NCI-H2196 treated with DMSO at 0.1 percent for 48 hours (cell line): ENCODE measurements at regions not wholly inside any gene's neighbourhood (a gene's known extent, or its start where the extent isn't known, plus 50 kb on each side); places are given as distances from the start of the nearest gene placed in this dataset.

Experiments
- DNase-seq: peaks from one replicate; lab custom pipeline; 2025; ENCODE audit not compliant: unreplicated experiment; lab: John Stamatoyannopoulos, UW

DNA sequence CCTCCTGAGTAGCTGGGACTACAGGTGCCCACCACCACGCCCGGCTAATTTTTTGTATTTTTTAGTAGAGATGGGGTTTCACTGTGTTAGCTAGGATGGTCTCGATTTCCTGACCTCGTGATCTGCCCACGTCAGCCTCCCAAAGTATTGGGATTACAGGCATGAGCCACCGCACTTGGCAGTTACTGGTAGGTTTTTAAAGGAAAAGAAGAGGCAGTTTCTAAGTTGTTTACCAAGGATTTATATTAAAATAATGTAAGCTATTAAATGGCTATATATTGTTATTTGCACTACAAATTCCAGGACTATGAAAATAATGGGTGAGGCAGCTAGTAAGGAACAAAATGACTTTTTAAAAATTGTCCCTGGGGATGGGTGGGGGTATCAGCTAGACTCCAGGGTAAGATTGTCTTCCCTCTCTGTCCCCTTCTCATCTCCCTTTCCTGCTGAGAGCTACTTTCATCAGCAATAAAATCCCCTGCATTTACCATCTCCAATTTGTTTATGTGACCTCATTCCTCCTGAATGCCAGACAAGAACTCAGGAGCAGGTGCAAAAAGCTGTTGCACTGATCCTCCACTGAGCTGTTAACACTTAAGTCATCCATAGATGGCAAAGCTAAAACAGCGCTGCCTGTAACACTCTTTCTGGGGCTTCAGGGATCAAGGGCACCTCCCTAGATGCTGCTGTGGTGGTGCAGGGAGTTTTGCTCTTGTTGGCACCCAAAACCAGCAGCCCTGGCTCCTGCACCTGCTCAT is 165.2 kb downstream of the ZPLD1 start:
- DNase-seq: no peak

DNA sequence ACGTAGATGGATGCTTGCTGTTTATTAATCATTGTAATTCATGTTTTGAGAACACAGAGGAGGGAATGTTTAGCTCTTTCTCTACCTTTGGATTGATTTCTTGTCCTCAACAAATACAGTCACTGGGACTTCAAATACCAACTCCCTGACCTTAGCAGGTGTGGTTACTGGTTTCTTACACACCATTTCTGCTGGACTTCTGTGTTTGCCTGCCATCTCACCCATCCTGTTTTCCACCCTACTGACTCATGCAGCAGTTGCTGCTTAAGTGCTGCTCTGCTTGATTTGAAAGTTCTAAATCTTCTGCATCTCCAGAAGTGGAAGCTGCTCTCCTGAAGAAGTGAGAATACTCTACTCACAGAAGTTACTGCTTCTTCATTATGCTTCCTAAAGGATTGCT is 170.3 kb downstream of the ZPLD1 start:
- DNase-seq: no peak

DNA sequence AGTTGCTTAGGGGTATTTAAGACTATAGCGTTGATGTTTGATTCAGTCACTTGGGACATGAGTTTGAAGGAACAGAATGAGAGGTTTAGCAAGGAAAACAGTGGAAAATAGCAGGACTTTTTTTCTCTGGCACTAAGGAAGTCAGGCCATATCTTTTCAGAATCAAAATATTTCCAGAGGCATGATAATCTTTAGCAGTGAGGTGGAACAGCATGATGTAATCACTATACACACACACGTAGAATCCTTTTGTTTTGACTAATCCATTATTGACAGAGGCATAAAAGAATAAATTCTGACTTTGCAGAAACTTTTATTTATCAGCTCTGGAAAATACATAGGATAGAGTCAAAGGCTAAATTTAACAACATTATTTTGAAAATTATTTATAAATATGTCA is 174.1 kb downstream of the ZPLD1 start:
- no peak for DNase-seq

DNA sequence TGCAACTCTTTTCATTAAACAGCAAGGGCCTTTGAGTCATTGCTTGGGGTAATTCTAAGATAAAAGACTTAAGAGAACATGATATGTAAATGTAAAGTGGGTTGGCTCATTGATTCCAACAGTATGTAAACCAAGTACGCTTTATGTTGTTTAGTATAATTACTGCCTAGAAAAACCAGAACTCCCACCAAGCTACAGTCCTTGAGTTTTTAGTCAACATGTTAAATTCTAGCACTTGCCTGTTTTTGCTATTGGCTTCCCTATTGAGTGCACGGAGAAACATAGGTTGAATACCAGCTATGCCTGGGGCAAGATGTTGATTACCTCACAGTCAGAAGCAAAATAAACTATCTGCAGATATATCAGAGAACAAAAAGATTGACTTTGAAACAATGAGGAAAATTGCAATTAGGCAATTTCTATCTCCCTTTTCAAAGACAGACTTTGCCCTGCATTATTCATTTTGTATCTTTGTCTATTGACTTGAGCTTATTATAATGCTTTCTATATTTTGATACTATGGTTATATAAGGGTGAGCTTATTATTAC is 179.3 kb downstream of the ZPLD1 start:
- DNase-seq: no peak

DNA sequence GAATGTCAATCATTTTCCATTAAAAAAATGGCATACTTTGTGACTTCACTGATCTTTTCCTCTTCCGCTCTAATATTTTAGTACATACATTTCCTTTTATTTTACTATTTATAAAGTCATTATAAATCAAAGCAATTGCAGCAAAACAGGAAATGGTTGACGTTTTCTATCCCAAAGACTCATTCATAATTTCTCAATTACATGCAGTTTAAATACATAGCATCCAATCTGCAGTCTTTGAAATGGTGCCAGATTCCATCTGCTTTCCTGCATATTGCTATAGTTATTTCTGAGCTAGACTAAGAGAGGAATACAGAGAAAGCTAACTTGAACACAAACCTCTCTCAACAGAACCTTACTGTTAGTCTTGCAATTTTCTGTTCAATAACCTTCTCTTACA is 179.8 kb downstream of the ZPLD1 start:
- DNase-seq: no peak

DNA sequence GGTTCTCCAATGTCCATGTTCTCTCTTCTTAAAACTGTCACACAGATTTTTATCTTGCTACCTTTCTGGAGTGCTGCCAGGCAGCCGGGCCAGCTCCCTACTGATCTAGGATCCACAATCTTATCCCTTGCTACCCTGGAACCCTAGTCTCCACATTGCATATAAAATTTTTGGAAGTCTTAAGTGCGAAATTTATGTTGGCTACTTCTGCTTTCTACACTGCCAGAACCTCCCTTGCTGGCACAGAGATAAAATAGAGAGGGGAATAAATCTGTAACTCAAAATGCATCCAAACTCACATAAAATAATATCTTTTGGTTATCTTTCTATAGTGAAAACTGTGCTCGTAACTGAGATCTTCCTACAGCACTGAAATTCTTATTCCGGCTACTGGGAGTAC is 182.6 kb downstream of the ZPLD1 start:
- DNase-seq: no peak

DNA sequence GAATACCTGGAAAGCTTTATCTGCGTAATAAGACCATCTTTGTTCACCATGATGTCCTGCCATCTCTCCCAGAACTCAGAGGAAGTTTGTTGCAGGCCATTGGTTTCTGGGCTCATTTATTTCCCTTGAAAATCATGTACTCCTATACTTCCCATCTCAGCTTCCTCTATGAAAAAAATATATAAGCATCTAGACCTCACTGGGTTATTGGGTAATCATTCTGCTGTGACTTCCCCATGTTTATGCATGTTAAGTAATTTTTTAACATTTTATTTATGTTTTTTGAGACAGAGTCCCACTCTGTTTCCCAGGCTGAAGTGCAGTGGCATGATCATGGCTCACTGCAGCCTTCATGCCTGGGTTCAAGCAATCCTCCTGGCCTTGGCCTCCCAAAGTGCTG is 184.5 kb downstream of the ZPLD1 start:
- DNase-seq: no peak

DNA sequence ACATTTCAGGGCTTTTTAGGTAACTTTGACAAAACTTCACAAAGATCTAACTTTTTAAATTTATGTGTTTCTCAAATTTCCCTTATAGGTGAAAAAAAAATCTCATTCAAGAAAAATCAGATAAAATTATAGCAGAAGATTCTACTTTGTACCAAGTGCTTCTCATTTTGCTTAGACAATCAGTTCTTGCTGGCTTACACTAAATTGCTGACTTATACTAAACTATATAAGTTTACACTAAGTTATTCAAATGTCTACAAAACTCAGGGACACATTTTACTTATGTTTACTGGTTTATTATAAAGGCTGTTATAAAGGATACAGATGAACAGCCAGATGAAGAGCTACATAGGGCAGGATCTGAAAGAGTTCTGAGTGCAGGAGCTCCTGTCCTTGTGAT is 195.1 kb downstream of the ZPLD1 start:
- no peak for DNase-seq

DNA sequence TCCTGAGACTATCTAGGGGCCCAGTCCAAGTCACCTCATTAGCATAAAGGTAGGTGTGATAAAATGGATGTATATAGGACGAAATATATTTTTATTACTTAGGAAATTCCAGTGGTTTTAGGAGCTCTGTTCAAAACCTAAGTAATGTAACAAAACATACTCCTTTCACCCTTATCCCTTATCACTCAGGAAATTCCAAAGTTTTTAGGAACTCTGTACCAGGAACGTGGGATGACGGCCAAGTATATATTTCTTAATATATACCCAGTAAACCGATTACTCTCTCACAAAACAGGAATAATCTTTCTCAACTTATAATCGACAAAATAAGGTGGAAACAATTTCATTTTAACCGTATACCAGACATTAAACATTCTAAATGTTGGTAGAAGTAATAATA is 195.7 kb downstream of the ZPLD1 start:
- no peak for DNase-seq

DNA sequence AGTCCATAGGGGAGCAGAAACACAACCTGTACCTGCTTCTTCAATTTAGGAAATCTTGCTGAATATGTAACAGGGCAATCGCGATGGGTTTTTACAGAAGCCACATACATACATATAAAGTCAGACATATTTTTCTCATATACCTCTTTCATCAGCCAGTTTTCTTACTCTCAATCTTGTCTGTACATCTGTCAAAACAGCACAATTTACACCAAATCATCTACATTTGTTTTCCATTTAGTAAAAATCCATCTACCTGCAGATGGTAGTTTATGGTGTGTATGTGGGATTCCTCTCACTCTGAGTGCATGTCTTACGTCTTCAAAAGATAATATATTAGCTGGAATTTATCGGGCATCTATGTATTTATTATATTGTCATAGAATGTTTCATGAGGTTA is 208.7 kb downstream of the ZPLD1 start:
- DNase-seq: no peak

DNA sequence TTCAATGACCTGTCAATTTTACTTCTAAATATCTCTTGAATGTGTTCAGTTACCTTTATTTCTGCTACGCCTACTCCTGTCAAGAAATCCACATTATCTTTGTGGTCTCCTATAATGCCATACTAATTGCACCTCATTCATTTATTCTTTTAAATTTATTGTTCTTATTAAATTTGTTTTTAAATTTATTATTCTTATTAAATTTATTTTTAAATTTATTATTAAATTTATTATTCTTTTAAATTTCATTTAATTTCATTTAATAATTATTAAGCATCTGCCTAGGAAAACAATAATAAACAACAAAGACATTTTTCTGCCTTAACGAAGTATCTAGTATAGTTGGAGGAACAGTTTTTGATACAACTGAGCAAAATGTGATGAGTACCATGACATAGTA is 211.7 kb downstream of the ZPLD1 start:
- no peak for DNase-seq

DNA sequence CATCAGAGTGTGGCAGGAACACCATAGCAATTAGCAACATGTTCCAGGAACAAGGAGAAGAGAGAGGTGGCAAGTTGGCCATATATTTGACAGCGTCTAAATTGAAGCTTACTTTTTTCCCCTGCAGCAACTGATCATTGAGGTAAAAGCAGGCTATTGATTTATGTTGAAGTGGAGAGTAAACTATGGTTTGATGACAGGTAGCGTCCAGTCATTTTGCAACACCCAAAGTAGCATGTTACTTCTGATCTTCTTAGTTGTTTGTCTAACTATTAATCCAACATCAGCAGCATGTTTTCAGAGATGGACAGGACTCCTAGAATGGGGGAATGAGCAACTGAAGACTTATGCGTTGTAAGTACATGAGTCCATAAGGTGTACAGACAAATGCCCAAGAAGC is 225.8 kb downstream of the ZPLD1 start:
- no peak for DNase-seq

DNA sequence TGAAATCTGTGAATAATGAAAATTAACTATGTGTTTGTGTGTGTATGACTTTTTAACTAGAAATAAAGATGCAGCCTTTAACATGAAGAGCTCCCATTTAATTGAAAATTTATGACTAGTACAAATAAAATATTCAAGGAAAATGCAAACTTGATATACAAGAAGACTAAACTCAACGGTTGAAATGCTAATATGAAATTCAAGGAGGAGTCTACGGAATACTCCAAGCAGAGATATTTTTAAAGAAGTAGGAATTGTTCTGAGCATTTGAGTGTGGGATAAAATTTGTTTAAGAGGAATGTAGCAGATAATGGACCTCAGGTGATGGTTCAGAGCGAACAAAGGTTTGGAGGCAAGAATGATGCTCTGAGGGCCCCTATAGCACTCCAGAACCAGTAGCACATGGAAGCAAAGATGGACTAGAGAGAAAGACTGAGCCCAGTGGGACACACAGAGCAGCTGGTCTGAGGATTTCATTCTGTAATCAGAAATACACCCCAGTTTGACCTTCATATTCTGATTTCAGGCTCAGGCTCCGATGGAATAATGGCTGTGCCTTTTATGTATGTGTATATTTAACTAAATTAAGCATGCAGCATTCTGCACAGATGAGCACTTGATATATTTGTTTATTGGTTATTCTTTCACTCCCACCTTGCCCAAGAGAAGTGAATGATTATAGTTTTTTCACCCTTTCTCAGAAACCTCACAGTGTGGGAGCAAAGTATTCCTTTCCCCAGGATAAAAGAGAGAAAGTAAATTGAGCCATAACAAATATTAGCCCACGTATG is 227.1 kb downstream of the ZPLD1 start:
- no peak for DNase-seq

DNA sequence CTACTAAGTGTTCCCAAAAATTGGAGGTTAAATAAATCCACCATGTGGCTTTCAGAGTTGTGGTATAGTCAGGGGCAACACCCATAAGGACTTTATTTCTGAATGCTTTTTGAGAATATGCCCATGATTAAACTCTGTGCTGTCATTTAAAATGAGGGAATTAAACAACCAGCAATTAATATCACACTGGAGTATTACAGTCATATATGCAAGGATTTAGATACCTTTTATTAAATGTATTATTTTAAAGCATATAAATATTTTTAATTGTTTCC is 227.6 kb downstream of the ZPLD1 start:
- no peak for DNase-seq

DNA sequence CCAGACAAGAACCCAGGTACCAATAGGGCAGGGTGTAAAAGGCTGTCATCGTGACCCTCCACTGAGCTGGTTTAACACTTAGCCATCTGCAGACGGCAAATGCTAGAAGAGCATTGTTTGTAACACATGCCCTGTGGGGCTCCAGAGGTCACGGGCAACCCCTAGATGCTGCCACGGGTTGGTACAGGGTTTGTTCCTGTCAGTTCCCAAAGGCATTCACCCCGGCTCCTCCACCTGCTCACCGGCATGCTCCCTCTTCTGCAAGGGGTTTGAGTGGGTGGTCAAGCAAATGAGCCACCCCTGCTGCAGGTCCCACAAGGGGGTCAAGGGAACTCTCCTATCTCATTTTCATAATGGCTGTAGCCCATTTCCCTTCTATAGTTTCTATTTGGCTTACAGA is 229.3 kb downstream of the ZPLD1 start:
- DNase-seq: no peak

DNA sequence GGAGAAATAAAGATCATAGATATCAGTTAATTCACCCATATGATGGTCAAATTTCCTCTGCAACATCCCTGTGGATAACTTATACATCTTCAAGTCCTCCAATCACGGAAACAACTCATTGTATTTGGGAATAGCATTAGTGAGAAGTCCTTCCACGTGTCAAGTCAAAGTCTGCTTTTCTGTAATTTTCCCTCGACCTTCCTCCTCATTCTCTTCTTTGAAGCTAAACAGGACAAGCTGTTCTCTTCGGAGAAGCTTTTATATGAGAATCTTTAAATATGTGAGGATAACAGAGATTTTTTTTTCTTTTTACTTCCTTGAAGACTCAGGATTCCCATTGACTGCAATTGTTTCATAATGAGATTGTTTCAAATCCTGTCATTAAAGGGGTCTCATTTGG is 230.4 kb downstream of the ZPLD1 start:
- no peak for DNase-seq

DNA sequence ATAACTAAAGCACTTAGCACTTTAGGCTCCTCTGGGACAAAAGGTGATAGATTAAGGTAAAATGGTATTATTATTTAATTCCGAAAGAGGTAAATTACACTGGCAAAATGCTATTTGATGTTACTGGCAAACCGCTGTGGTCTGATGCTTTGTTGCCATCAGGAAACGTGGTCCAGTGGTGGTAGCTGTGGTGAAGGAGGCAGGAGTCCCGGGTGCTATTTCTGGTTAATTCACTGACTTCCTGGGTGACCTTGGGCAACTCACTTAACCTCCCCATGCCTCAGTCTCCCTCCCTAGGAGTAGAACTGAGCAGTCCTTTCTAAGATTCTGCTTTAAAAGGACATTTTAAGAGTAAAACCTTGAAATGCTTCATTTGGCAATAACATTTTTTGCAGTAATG is 233.4 kb downstream of the ZPLD1 start:
- no peak for DNase-seq

DNA sequence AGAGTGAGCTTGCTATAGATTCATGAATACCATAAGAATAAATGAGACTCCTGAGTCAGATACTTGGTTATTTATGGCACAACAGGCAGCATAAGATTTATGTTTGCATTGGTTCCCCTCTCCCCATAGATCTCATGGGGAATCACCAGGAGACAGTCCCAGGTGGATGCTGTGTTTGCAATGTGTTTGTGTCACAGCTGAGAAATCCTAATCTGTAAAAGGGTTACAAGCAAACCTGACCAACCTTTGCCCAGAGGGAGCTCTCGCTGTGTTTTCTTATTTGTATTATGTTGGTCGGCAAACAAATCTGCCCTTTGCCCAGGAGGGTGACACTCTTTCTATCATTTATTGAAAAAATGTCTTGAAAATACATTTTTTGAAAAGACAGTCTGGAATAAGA is 236.2 kb downstream of the ZPLD1 start:
- DNase-seq: no peak

DNA sequence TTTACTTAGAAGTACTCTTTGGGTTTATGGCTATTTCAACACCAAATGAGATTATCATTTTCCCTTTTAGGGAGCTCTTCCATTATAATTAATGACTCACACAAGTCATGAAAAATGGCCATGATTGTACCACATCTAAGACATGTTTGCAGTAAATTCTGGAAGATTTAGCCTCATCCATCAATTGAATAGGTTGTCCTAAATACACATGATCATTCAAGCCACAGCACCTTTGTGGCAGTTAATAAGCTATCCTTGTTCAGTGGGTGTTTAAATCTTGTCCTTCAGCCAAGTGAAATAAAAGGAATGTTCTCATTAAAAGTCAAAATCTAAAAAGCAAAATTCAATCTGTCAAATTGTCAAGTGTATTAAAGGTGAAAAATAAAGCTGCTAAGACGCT is 237.5 kb downstream of the ZPLD1 start:
- DNase-seq: no peak

DNA sequence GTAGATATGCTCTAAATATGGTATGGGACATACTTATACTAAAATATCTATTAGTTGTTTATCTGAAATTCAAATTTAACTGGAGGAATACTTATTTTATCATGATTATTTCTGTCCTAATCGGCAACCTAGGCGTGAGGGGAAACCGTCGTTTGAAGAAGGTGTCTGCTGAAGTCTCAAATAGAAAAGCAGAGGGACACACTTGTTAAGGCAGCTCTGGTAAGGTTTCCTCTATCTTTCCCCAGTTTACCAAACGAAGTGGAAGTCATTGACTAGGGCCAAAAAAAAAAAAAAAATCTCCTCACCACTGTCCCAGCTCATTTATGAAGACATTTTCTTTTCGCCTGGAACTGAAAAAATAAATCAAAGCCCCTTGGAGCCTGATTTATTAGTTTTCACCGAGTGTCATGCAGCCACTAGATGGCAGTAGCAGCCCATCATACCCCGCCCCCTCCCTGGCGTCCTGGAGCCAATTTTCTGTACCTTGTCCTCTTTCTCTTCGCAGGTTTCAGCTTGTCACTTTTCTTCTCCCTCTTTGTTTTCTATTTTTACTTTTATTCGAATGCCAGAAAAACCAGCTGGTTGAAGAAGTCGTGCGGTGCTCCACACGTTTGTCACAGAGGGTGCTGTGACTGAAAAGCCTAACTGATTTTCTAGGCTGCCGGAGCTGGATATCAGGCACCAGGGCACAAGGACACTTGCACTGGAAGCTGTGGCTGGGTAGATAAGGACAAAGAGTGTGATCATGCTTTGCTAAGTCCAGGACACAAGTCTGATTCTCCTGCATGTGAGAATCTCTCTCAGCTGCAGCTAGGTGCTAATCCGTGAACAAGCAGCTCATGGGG is 238.7 kb downstream of the ZPLD1 start:
- peak; percentile 55 for DNase-seq

DNA sequence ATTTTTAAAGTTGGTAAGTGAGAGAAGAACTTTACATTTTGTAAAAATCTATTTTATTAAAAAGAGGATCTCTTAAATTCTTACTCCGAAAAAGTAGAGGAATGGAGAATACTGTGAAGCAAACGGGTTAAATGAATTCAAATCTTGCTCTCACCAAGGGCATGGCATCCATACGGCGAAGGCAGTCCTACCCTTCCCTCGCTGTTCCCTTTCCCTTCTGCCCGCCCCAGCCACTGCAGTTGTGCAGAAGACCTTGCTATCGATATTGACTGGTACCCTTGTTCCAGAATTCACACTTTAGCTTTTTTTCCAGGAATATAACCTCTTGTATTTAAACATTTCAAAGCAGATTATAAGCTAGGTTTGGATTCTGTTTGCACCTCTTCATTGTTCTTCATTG is 239.5 kb downstream of the ZPLD1 start:
- no peak for DNase-seq

DNA sequence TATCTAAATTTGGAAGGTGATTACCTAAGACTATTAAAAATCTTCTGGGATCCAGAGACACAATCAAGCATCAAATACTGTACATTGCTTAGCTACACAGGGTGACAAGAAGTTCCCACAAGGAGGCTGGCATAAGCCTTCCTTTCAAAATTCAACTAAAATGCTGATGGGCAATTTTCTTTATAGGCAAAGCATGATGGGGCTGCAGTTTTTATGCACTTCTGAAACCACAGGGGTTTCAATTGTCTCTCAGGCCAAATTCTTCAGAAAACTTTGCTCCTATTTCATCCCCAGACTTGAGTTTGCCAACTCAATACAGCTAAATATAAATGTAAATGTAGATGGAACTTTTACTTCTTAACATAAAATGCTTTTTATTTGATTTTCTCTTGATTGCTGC is 241.6 kb downstream of the ZPLD1 start:
- no peak for DNase-seq
